ENCODE measurements at regions not wholly inside any gene's neighbourhood (a gene's known extent, or its start where the extent isn't known, plus 50 kb on each side); places are given as distances from the start of the nearest gene placed in this dataset.

GRCh38 chr11:30789270-30789669 lies 203.1 kb upstream of the MPPED2 start:
- Histone ChIP-seq H3K4me1 (peaks cover 0 to 7% (median 0%) of the 10 kb centered on the region in 4 donors), H3K9me3 (no peaks in the 10 kb centered on the region), H3K27me3 (no peaks in the 10 kb centered on the region), H3K36me3 (no peaks in the 10 kb centered on the region), H3K4me3 (no peak overlapping the region), H3K27ac (no peak overlapping the region)
- WGBS, 2 donors: 77 to 90% methylated on average over 4 of the region's 4 CpGs
- no peak for DNase-seq (ENCODE audit: low spot score in 2 of 2)
- TF ChIP-seq EP300 (IDR thresholded peaks at IDR 0.05) (no peak), CTCF (IDR thresholded peaks at IDR 0.05) (no peak), POLR2A (IDR thresholded peaks at IDR 0.05) (no peak)

GRCh38 chr11:30788849-30789248 lies 202.7 kb upstream of the MPPED2 start:
- DNase-seq (ENCODE audit: low spot score in 2 of 2): no peak
- Histone ChIP-seq H3K4me1 (peaks cover 0 to 7% (median 0%) of the 10 kb centered on the region in 4 donors), H3K4me3 (no peak overlapping the region), H3K36me3 (no peaks in the 10 kb centered on the region), H3K27me3 (no peaks in the 10 kb centered on the region), H3K27ac (no peak overlapping the region), H3K9me3 (no peaks in the 10 kb centered on the region)
- TF ChIP-seq POLR2A (IDR thresholded peaks at IDR 0.05) (no peak), EP300 (IDR thresholded peaks at IDR 0.05) (no peak), CTCF (IDR thresholded peaks at IDR 0.05) (no peak)
- WGBS, 2 donors: 91 to 98% methylated on average over 2 of the region's 2 CpGs

- no peak for DNase-seq (ENCODE audit: low spot score in 2 of 2)
- Histone ChIP-seq H3K36me3 (no peaks in the 10 kb centered on the region), H3K9me3 (no peaks in the 10 kb centered on the region), H3K4me3 (no peak overlapping the region), H3K27me3 (no peaks in the 10 kb centered on the region), H3K4me1 (peaks cover 0 to 7% (median 0%) of the 10 kb centered on the region in 4 donors), H3K27ac (no peak overlapping the region)
- WGBS, 2 donors: 41 to 45% methylated on average over 4 of the region's 4 CpGs
- TF ChIP-seq CTCF (IDR thresholded peaks at IDR 0.05): no peak
- TF ChIP-seq EP300 (IDR thresholded peaks at IDR 0.05): no peak
- no peak for TF ChIP-seq POLR2A (IDR thresholded peaks at IDR 0.05)
Observed at GRCh38 chr11:30786256-30787110, 200.3 kb upstream of the MPPED2 start.

GRCh38 chr11:30778596-30778995 lies 192.4 kb upstream of the MPPED2 start:
- no peak for DNase-seq (ENCODE audit: low spot score in 2 of 2)
- 56 to 59% methylated on average over 1 of the region's 1 CpG for WGBS, 2 donors
- Histone ChIP-seq H3K4me1 (peaks cover 0 to 8% (median 0%) of the 10 kb centered on the region in 4 donors), H3K9me3 (peaks cover 0 to 3% (median 0%) of the 10 kb centered on the region in 4 donors), H3K36me3 (no peaks in the 10 kb centered on the region), H3K4me3 (no peak overlapping the region), H3K27ac (no peak overlapping the region), H3K27me3 (no peaks in the 10 kb centered on the region)
- no peak for TF ChIP-seq POLR2A (IDR thresholded peaks at IDR 0.05)
- TF ChIP-seq EP300 (IDR thresholded peaks at IDR 0.05): no peak
- no peak for TF ChIP-seq CTCF (IDR thresholded peaks at IDR 0.05)

GRCh38 chr11:30775233-30775522 lies 189.0 kb upstream of the MPPED2 start:
- peaks cover 0 to 3% (median 0%) of the 10 kb centered on the region in 4 donors for H3K9me3 ChIP-seq
- TF ChIP-seq POLR2A (IDR thresholded peaks at IDR 0.05) (no peak), CTCF (IDR thresholded peaks at IDR 0.05) (no peak), EP300 (IDR thresholded peaks at IDR 0.05) (no peak)
- H3K27me3 ChIP-seq: no peaks in the 10 kb centered on the region
- H3K27ac ChIP-seq: no peak overlapping the region
- H3K36me3 ChIP-seq: no peaks in the 10 kb centered on the region
- H3K4me3 ChIP-seq: no peak overlapping the region
- DNase-seq (ENCODE audit: low spot score in 2 of 2): no peak
- WGBS, 2 donors: 39 to 61% methylated on average over 1 of the region's 1 CpG
- peaks cover 0 to 9% (median 0%) of the 10 kb centered on the region in 4 donors for H3K4me1 ChIP-seq

Measured in tibial nerve (tissue), 4 donors.